RKO (cell line): ENCODE measurements at regions not wholly inside any gene's neighbourhood (a gene's known extent, or its start where the extent isn't known, plus 50 kb on each side); places are given as distances from the start of the nearest gene placed in this dataset.

Experiments used
- DNase-seq: peaks from one replicate; pipeline ENCODE4 v3.0.0-alpha.2; 2016; ENCODE audit warnings: low spot score

DNA sequence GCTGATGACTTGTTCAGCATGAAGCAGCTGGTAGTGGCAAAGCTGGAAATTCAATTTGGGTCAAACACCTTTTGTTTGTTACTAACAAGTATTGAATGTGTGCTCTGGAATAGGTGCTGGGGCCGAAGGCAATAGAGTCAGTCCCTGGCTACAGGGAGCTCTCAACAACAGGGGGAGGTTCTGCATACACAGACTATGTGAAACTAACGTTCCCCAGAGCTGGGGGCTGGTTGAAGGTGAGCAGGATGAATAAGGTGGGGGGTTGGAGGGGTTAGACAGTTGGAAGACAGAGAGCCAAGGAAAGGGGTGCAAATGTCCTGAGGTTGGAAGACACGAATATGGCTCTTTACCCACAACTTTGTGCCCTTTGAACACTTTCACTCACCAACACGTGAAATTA lies 84.1 kb upstream of the PLPP4 start:
- no peak for DNase-seq

DNA sequence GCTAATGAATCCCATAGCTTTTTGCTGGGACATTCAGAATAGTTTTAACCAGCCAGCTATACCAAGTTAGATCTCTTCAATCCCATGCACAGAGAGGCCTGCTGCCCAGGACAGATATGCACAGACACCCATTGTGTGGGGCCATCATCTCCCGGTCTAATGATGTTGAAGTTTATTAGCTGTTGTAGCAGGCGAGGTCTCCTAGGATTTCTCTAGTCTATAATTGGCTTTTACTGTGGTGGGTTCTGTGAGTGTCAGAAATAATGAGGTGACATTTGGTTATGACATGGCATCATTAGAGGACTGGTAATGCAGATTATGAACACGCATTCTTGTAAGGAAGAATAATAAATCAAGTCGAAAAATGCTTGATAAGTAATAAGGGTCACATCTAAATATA lies 81.4 kb upstream of the PLPP4 start:
- DNase-seq, result no peak

DNA sequence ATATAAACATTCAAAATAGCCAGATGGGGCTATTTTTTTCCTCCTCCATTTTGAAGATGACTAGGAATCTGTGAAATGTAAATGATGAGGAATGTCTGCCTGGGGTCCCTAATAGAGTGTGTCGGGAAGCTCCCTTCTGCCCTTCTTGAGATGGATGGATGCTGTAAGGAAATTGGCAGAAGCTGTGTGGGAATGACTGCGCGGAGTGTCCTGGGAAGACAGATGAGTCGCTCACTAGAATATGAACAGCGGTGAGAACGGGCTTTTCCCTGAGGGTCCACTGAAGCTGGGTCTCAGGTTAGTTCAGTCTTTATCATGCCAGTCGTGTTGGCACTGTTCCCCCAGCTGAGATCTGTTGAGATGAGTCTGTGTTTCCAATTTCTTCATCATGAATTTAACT lies 75.1 kb upstream of the PLPP4 start:
- no peak for DNase-seq

DNA sequence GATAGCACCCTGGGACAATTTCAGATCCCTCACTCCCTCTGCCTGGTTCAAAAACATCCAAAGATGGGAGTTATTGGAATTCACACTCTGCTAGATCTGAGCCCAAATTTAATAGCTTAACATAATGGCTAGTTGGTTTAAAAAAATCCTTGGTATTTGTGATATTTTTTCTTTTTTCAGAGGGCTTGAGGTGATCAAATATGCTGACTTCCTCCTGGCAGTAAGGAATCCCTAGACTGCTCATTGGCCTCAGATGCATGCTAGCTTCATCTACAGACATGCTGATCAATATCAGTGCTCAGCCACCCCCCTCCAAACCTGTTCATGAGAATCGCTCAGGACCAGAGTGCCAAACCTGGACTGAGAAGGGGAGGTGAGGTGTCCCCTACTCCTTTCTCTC lies 74.7 kb upstream of the PLPP4 start:
- no peak for DNase-seq

DNA sequence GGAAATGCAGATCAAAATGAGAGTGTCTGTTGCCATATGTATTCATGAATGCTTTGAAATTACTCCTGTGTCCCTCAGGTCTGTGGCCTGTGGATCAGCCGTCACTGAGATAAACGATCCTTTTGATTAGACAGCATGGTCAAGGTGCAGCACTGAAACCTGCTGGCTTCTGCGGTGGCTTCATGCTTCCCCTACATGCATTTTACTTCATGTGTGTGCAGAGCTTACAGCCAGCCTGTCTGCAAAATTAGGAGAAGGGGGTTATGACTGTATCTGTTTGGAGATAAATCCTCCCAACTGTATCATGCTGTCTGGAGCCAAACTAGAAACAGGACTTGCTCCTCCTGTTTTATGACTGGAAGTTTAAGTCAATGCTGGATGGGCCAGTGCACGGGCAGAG lies 71.0 kb upstream of the PLPP4 start:
- no peak for DNase-seq

DNA sequence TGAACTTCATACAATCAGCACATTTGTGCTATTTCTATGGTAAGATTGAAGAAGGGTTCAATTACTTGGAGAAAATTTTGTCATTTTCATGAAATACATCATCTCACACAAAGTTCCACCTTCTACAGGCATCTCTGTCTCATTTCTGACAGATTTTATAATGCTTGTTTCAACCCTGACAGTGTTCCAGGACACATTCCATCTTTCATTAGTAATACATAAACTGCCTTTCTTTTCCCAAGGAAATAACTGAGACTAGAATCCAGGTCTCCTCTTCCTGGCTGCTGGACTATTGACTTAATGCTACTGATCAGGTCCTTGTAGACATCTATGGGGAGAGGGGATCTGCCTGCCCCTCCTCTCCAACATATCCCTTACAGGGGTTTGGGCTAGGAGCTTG lies 70.1 kb upstream of the PLPP4 start:
- DNase-seq, result no peak

DNA sequence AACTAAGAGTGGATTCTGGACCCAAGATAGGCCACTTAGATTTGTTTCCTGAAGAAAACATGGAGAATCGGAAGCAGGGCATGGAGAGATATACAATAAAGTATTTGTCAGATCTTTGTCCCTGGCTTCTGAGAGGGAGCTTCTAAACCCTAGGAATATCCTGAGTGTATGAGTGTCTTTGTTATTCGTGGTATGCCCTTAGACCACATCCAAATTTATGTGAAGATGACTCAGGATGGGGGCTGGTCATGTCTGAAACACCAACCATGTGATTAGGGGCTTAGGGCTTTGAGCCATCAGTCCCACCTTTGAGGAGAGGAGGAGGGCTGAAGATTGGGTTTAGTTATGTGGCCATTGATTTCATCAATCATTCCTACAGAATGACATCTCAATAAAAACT lies 69.7 kb upstream of the PLPP4 start:
- DNase-seq, result no peak

DNA sequence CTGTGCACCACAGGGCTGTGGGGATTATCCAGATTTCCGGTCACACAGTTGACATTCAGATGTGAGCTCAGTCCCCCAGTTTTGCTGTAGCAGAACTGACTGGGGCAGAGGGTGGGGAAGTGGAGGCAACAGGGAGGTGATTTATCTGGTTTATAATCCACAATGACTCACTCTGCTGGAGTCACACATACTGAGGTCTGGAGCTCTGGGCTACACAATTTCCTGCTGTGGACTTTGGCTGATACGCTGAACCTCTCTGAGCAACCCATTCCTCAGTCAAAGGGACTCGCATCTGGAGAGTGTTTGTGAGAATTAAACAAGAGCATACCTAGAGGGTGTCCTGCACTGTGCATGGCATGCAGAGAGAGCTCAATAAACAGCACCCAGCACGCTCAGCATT lies 64.8 kb upstream of the PLPP4 start:
- DNase-seq, result no peak

DNA sequence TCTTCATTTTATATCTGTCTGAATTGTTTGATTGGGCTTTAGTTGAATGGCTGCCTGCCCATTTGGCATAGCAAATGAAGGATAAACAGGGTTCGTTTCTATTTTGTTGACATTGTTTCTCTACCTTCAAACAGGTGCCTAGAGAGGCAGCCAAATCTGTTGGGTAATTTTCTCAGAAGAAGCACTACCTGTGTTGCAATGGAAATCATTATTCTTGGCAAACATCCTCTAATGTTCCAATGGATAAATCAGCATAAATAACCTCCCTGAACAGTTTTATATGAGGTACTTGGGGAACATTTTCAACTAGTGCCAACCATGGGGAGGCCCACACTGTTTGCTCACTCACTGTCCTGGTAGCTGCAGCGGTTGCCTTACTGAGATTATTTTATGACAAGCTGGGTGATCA lies 64.4 kb upstream of the PLPP4 start:
- DNase-seq, result no peak

DNA sequence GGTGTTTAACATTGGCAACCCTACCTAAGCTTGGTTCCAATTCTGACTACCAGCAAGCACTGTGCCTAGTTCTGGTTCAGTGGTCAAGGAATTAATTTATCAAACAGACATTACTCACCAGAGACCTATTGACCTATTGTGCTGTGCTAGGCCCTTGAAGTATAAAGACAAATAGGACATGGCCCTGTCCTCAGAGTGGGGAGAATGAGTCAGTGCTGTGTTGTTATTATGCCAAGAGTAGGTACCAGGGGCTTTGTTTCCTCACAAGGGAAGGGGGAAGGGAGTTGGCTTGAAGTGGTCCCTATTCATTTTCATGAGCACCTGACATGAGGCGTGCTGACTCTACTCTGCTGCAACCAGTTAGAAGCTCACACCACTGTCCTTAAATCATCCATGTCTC lies 62.6 kb upstream of the PLPP4 start:
- no peak for DNase-seq

DNA sequence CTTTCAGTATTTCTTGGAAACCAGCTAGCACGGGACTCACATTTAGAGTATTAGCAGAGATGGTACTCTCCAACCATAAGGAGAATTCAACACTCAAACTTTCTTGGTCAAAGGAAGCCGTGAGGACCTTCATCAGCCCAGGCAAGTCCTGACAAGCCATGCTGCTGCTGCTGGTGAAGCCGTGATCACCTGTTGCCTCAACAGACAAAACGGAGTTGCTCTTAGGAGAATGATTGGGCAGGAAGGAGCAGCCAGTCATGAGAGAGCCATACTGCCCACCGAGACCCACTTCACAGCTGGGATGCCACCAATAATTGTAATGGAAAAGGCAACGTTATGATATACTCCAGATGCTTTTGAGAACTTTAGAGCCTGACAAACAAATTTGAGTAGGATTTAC lies 60.8 kb upstream of the PLPP4 start:
- DNase-seq, result no peak

DNA sequence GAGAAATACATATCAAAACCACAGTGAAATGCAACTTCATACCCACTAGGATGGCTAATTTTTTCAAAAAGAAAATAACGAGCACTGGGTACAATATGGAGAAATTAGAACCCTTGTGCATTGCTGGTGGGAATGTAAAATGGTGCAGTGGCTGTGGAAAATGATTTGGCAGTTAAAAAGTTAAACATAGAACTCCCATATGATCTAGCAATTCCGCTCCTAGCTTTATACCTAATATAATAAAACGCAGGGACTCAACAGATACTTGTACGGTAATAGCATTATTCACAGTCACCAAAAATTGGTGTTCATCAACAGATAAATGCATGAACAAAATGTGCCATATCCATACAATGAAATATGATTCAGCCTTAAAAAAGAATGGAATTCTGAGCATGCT lies 58.8 kb upstream of the PLPP4 start:
- no peak for DNase-seq

DNA sequence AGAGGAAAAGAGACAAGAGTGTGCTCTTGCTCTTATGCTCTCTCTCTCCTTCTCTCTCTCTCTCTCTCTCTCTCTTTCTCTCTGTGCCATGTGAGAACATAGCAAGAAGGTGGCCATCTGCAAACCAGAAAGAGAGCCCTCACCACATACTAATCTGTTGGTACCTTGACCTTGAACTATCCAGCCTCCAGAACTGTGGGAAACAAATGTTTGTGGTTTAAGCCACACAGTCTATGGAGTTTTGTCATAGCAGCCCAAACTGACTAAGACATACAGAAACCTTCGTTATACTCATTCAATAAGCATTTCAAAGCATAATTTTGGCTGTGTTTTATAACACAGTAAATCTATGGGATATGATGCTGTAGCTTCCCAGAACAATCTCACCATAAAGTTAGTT lies 56.4 kb upstream of the PLPP4 start:
- DNase-seq, result no peak

DNA sequence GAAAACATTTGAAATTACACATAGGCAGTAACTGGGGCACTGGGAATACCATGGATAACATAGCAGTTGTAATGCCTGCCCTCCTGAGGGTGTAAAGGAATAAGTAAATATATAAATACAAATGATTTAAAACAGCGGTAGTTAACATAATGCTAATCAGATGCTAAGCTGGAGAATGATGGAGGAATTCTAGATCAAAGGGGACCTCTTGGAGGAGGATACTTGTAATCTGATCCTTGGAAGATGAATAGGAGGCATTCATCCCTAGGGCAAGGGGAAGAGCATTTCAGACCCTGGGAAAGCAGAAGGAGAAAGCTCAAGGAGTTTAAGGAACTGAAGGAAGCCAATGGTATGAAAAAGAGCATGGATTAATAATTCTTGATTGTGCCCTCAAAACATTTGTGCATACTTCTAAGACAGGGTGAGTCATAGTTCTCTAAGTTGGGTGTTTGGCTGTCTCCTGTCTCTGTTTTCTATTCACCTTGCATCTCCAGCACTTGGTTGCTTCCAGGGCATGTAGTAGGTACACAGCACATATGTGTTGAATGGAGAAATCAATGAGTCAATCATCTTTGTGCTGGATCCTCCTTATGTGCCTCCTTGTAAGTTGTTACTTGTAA lies 54.8 kb upstream of the PLPP4 start:
- no peak for DNase-seq

DNA sequence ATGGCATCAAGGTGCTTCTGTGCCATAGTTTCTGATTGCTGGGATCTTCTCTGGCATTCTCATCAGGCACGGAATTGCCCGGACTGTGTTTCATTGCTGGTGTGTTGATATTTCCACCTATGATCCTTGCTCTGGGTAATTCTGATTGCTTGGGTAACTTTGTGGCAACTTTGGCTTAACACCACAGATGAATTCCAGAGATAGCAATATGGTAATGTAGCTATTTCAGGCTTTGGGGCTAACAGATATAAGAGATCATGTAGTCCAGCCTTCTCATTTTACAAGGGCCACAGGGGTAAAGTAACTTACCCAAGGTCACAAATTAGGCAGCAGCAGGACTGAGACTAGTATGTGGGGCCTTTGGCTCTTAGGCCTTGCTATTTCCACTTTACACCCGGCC lies 53.9 kb upstream of the PLPP4 start:
- no peak for DNase-seq

DNA sequence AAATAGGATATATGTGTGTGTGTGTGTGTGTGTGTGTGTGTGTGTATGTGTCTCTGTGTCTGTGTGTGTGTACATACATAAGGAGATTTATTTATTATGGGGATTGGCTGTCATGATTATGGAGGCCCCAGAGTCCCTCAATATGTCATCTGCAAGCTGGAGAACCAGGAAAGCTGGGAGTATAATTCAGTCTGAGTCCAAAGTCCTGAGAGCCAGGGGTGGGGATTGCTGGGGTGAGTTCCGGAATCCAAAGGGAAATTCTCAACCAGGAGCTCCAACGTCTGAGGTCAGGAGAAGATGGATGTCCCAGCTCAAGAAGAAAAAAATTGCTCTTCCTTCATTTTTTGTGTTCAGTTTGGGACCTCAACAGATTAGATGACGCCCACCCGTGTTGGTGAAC lies 50.7 kb upstream of the PLPP4 start:
- DNase-seq, result no peak
